Ishikawa (cell line): ENCODE measurements at regions not wholly inside any gene's neighbourhood (a gene's known extent, or its start where the extent isn't known, plus 50 kb on each side); places are given as distances from the start of the nearest gene placed in this dataset.

Experiments
- CEBPB ChIP-seq: IDR thresholded peaks from 2 replicates; pipeline ENCODE4 v1.6.1; 2012
- CREB1 ChIP-seq: IDR thresholded peaks from 2 replicates; pipeline ENCODE4 v1.6.1; 2012; ENCODE audit warnings: low read depth
- EGR1 ChIP-seq: IDR thresholded peaks from 2 replicates; pipeline ENCODE4 v1.6.1; 2012
- EP300 ChIP-seq: IDR thresholded peaks from 2 replicates; pipeline ENCODE4 v1.6.1; 2012; ENCODE audit warnings: borderline replicate concordance
- FOXM1 ChIP-seq: IDR thresholded peaks from 2 replicates; pipeline ENCODE4 v1.6.1; 2012; ENCODE audit warnings: low read depth, borderline replicate concordance
- MAX ChIP-seq: IDR thresholded peaks from 2 replicates; pipeline ENCODE4 v1.6.1; 2012
- RAD21 ChIP-seq: IDR thresholded peaks from 2 replicates; pipeline ENCODE4 v1.6.1; 2012; ENCODE audit warnings: low read depth
- REST ChIP-seq: IDR thresholded peaks from 2 replicates; pipeline ENCODE4 v1.6.1; 2012; ENCODE audit warnings: low read depth, mild to moderate bottlenecking
- TAF1 ChIP-seq: IDR thresholded peaks from 2 replicates; pipeline ENCODE4 v1.6.1; 2012; ENCODE audit warnings: low read depth, mild to moderate bottlenecking
- TCF12 ChIP-seq: IDR thresholded peaks from 2 replicates; pipeline ENCODE4 v1.6.1; 2012; ENCODE audit warnings: low read depth
- TEAD4 ChIP-seq: IDR thresholded peaks from 2 replicates; pipeline ENCODE4 v1.6.1; 2012
- USF1 ChIP-seq: IDR thresholded peaks from 2 replicates; pipeline ENCODE4 v1.6.1; 2012
- YY1 ChIP-seq: IDR thresholded peaks from 2 replicates; pipeline ENCODE4 v1.6.1; 2012; ENCODE audit warnings: low read depth
- ZBTB7A ChIP-seq: IDR thresholded peaks from 2 replicates; pipeline ENCODE4 v1.6.1; 2012; ENCODE audit warnings: low read depth

- TF ChIP-seq FOXM1 (no peak), RAD21 (no peak), TAF1 (no peak), USF1 (no peak), EP300 (no peak), MAX (no peak), ZBTB7A (no peak), YY1 (no peak), CREB1 (no peak), TCF12 (no peak), EGR1 (no peak), REST (no peak), CEBPB (no peak), TEAD4 (no peak)
Observed at GRCh38 chr3:137469263-137469662, 294.9 kb upstream of the SOX14 start.
